A673 (cell line): ENCODE measurements at regions not wholly inside any gene's neighbourhood (a gene's known extent, or its start where the extent isn't known, plus 50 kb on each side); places are given as distances from the start of the nearest gene placed in this dataset.

Source experiments
- CTCF ChIP-seq: fragments of 300-800, 200-600 bp; sonication (generic); conservative IDR thresholded peaks from 2 replicates; pipeline ENCODE4 v1.5.1; 2017; ENCODE audit warnings: low read depth, mild to moderate bottlenecking, antibody characterized with exemption, low read length, moderate library complexity, mixed read lengths
- EZH2 ChIP-seq: fragments of 200-600 bp; sonication (generic); IDR thresholded peaks from 2 replicates; pipeline ENCODE4 v1.6.1; 2017; ENCODE audit warnings: borderline replicate concordance, low read depth, mild to moderate bottlenecking, mixed read lengths, antibody characterized with exemption, low read length; ENCODE audit not compliant: poor library complexity, severe bottlenecking

GRCh38 chr3:77709155-77709554 is 669.3 kb downstream of the ROBO2 start:
- TF ChIP-seq CTCF (no peak), EZH2 (no peak)
